OCI-LY3 (cell line): ENCODE measurements at regions not wholly inside any gene's neighbourhood (a gene's known extent, or its start where the extent isn't known, plus 50 kb on each side); places are given as distances from the start of the nearest gene placed in this dataset.
"Not testable (repeated sequence)": the region's sequence is repeated elsewhere in the genome, so short reads cannot be mapped to it uniquely, and the experiment has no call there.

ENCODE experiments used
- H2AFZ ChIP-seq: fragments of 200-600, 300-600 bp; shearing (Covaris generic); 2 replicates; pipeline ENCODE4 v1.6.0; 2014; ENCODE audit warnings: antibody characterized with exemption, low read depth, low read length
- H3K27ac ChIP-seq: fragments of 200-600, 300-600 bp; sonication (generic); 2 replicates; pipeline ENCODE4 v1.5.1; 2014; ENCODE audit warnings: mild to moderate bottlenecking, low read length, moderate library complexity, mixed read lengths
- H3K27me3 ChIP-seq: fragments of 200-600, 300-600 bp; sonication (generic); 2 replicates; pipeline ENCODE4 v1.6.1; 2014; ENCODE audit warnings: low read depth, low read length, mixed read lengths
- H3K36me3 ChIP-seq: fragments of 200-600, 300-600 bp; sonication (generic); replicated peaks from 2 replicates; pipeline ENCODE3; 2014; ENCODE audit warnings: low read depth, low read length, mixed read lengths
- H3K4me1 ChIP-seq: fragments of 300-600, 200-600 bp; sonication (generic); 2 replicates; pipeline ENCODE4 v1.6.1; 2014; ENCODE audit warnings: low read length, mixed read lengths
- H3K4me2 ChIP-seq: fragments of 200-600, 300-600 bp; sonication (generic); 2 replicates; pipeline ENCODE4 v1.6.1; 2014; ENCODE audit warnings: low read length, mixed read lengths
- H3K4me3 ChIP-seq: fragments of 300-600, 200-600 bp; sonication (generic); 2 replicates; pipeline ENCODE4 v1.5.1; 2014; ENCODE audit warnings: antibody characterized with exemption, mild to moderate bottlenecking, low read length, moderate library complexity
- H3K79me2 ChIP-seq: fragments of 300-600, 200-600 bp; shearing (Covaris generic); 2 replicates; pipeline ENCODE4 v1.6.1; 2014; ENCODE audit warnings: mild to moderate bottlenecking, low read length, mixed read lengths
- H3K9ac ChIP-seq: fragments of 300-600, 200-600 bp; shearing (Covaris generic); 2 replicates; pipeline ENCODE4 v1.6.0; 2014; ENCODE audit warnings: mild to moderate bottlenecking, low read length, moderate library complexity
- H3K9me3 ChIP-seq: fragments of 200-600, 300-600 bp; shearing (Covaris generic); 2 replicates; pipeline ENCODE4 v1.6.1; 2014; ENCODE audit warnings: low read length, mixed read lengths; ENCODE audit not compliant: insufficient read depth
- H4K20me1 ChIP-seq: fragments of 200-600, 300-600 bp; sonication (generic); 2 replicates; pipeline ENCODE4 v1.6.1; 2016; ENCODE audit warnings: low read length, mixed read lengths; ENCODE audit not compliant: insufficient read depth
- CTCF ChIP-seq: fragments of 200-600, 300-600 bp; sonication (generic); IDR thresholded peaks from 2 replicates; pipeline ENCODE4 v1.5.1; 2014; ENCODE audit warnings: antibody characterized with exemption, low read length, low read depth
- EZH2phosphoT487 ChIP-seq: fragments of 200-600 bp; shearing (Covaris generic); IDR thresholded peaks from 2 replicates; pipeline ENCODE4 v1.6.1; 2018; ENCODE audit warnings: antibody characterized with exemption, mixed run types, low read depth

DNA sequence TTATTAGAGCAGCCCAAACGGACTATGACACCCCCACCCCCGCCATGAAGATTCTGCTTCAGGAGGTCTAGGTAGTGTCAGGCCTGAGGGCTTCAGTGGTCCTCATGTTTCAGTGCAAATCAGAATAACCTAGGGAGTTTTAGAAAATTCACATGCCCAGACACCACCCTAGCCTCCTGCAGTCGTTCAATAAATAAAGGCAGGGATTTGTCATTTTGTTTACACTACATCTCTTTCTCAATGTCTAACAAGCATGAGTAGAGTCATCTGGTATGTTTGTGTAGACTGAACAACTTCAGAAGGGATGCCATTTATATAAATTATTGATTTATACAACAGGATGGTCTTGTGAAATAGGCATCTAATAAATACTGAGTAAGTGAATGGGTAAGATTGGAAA, 112.1 kb upstream of the SERPINE2 start:
- Histone ChIP-seq H3K27ac (no peak overlapping the region), H3K27me3 (no peaks in the 10 kb centered on the region), H2AFZ (no peak overlapping the region), H3K4me1 (no peaks in the 10 kb centered on the region), H3K4me2 (no peak overlapping the region), H3K36me3 (no peaks in the 10 kb centered on the region), H3K79me2 (no peaks in the 10 kb centered on the region), H3K9ac (no peak overlapping the region), H3K4me3 (no peak overlapping the region), H4K20me1 (no peaks in the 10 kb centered on the region), H3K9me3 (no peaks in the 10 kb centered on the region)
- TF ChIP-seq CTCF (no peak), EZH2phosphoT487 (no peak)

DNA sequence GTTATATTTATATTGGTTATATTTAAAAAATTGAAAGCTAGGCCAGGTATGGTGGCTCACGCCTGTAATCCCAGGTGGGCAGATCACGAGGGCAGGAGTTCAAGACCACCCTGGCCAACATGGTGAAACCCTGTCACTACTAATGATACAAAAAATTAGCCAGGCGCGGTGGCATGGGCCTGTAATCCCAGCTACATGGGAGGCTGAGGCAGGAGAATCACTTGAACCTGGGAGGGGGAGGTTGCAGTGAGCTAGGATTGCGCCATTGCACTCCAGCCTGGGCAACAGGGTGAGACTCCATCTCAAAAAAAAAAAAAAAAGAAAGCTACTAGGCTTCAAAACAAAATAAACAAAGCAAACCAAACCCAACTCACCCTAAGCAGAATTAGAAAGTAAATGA, 109.0 kb upstream of the SERPINE2 start:
- H4K20me1 ChIP-seq = not testable (repeated sequence)

GRCh38 chr2:224147174-224147573, 108.1 kb upstream of the SERPINE2 start:
- Histone ChIP-seq H3K9me3 (no peaks in the 10 kb centered on the region), H3K27me3 (0 out of 2 replicates have a peak, but pooled peaks cover 4% of the 10 kb centered on the region), H3K9ac (no peak overlapping the region), H3K4me3 (no peak overlapping the region), H3K4me1 (peaks cover 7% of the 10 kb centered on the region), H3K27ac (no peak overlapping the region), H2AFZ (no peak overlapping the region), H4K20me1 (no peaks in the 10 kb centered on the region), H3K36me3 (no peaks in the 10 kb centered on the region), H3K4me2 (no peak overlapping the region), H3K79me2 (no peaks in the 10 kb centered on the region)
- TF ChIP-seq EZH2phosphoT487 (no peak), CTCF (no peak)

More for the DNA sequence above, 109.0 kb upstream of the SERPINE2 start:
- H3K79me2 ChIP-seq, H3K27me3 ChIP-seq, H3K36me3 ChIP-seq, H3K4me3 ChIP-seq, H3K4me1 ChIP-seq, H3K9me3 ChIP-seq, H3K27ac ChIP-seq, H3K9ac ChIP-seq, H2AFZ ChIP-seq, H3K4me2 ChIP-seq: not testable (repeated sequence)

DNA sequence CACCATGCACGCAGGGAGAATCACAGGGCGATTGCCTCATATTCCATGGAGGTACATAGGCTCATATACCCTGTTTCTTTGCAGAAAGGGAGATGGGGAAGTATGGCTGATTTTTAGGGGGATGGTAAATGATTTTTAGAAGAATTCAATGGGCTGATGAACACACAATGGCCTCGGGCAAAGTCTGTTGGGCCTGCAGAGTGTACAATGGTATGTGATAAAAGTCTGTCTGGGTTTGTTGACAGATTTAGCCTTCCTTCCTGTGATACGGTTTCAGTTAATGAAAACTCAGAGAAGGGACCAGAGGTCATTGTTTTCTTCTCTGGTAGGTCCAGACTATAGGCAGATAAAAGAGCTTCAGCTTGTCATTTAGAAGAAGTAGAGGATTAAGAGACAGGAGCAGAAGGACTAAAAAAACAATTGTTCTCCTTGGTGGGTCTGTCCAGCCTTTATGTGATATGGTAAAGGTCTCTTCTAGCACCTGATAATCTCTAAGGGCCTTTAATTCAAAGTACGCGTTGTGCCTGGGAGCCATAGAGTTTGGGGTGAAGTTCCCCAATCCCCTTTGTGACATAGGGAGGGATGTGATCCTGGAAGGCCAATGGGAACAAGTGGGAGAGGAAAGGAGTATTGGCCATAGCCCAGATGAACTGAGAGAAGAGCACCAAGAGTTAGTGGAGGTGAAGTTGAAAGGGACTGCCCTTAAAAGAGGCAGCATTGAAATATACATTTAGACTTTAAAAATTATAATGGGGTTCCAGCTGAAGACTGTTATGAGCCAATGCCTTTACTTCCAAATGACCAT, 107.5 kb upstream of the SERPINE2 start:
- H3K9ac ChIP-seq = no peak overlapping the region
- no peaks in the 10 kb centered on the region for H3K36me3 ChIP-seq
- H3K4me2 ChIP-seq = no peak overlapping the region
- H3K79me2 ChIP-seq = no peaks in the 10 kb centered on the region
- no peaks in the 10 kb centered on the region for H3K9me3 ChIP-seq
- H3K27me3 ChIP-seq = 0 out of 2 replicates have a peak, but pooled peaks cover 4% of the 10 kb centered on the region
- H3K4me3 ChIP-seq = no peak overlapping the region
- H4K20me1 ChIP-seq = no peaks in the 10 kb centered on the region
- no peak overlapping the region for H3K27ac ChIP-seq
- no peak overlapping the region for H2AFZ ChIP-seq
- TF ChIP-seq CTCF (no peak), EZH2phosphoT487 (no peak)
- peaks cover 9% of the 10 kb centered on the region for H3K4me1 ChIP-seq
